IMR-90 (cell line): ENCODE measurements at regions not wholly inside any gene's neighbourhood (a gene's known extent, or its start where the extent isn't known, plus 50 kb on each side); places are given as distances from the start of the nearest gene placed in this dataset.

Source experiments
- ATAC-seq: fragments of 200-7000 bp; cut with Tn5 transposase; 2 replicates; pipeline ENCODE4 v1.9.1; 2020; ENCODE audit warnings: low read depth, mild to moderate bottlenecking, moderate library complexity
- BruUV-seq: library from RNA; stranded (reverse); fragments of 400-500 nt; replicated peaks from 2 replicates; lab custom pipeline; 2021; lab: Mats Ljungman, UMichigan
- CTCF ChIA-PET: fragments of 300-600 bp; formaldehyde crosslinking; extraction: SDS; loops from one replicate; lab custom pipeline; 2021; ENCODE audit warnings: antibody characterized with exemption; lab: Yijun Ruan, JAX
- POLR2A ChIA-PET: fragments of 300-600 bp; sonication (Branson Sonifier 250); formaldehyde crosslinking; loops from one replicate; lab custom pipeline; 2022; ENCODE audit warnings: antibody characterized with exemption; ENCODE audit not compliant: unreplicated experiment; lab: Charles Lee
- DNase-seq: peaks from one replicate; pipeline ENCODE4 v3.0.0; 2013
- H2AFZ ChIP-seq: replicated peaks from 2 replicates; pipeline ENCODE3; 2013; ENCODE audit warnings: low read length, mild to moderate bottlenecking; ENCODE audit not compliant: poor library complexity
- H2AK5ac ChIP-seq: 2 replicates; pipeline ENCODE4 v1.6.1; 2013; ENCODE audit warnings: low read depth, low read length, inconsistent platforms
- H2AK9ac ChIP-seq: replicated peaks from 2 replicates; pipeline ENCODE3; 2013; ENCODE audit warnings: mild to moderate bottlenecking, low read depth, low read length, moderate library complexity; ENCODE audit not compliant: poor library complexity
- H2BK120ac ChIP-seq: 2 replicates; pipeline ENCODE4 v1.6.1; 2013; ENCODE audit warnings: low read depth, low read length, inconsistent platforms
- H2BK15ac ChIP-seq: 3 replicates; pipeline ENCODE4 v1.6.1; 2013; ENCODE audit warnings: low read depth, low read length, inconsistent platforms
- H2BK20ac ChIP-seq: 2 replicates; pipeline ENCODE4 v1.6.1; 2013; ENCODE audit warnings: low read depth, mild to moderate bottlenecking, inconsistent platforms, low read length, moderate library complexity
- H2BK5ac ChIP-seq: 2 replicates; pipeline ENCODE4 v1.6.1; 2013; ENCODE audit warnings: mild to moderate bottlenecking, low read depth, low read length, inconsistent platforms; ENCODE audit not compliant: poor library complexity, severe bottlenecking
- H3K14ac ChIP-seq: replicated peaks from 2 replicates; pipeline ENCODE4 v1.6.1; 2013; ENCODE audit warnings: low read depth, low read length, inconsistent platforms
- H3K18ac ChIP-seq: 2 replicates; pipeline ENCODE4 v1.6.1; 2013; ENCODE audit warnings: low read depth, low read length, control low read depth
- H3K23ac ChIP-seq: 2 replicates; pipeline ENCODE4 v1.6.1; 2013; ENCODE audit warnings: low read depth, low read length, inconsistent platforms
- H3K27ac ChIP-seq: 2 replicates; pipeline ENCODE4 v1.5.1; 2013; ENCODE audit warnings: mild to moderate bottlenecking, control low read depth, low read length; ENCODE audit not compliant: insufficient read depth
- H3K27me3 ChIP-seq: 2 replicates; pipeline ENCODE4 v1.6.1; 2013; ENCODE audit warnings: low read length; ENCODE audit not compliant: control insufficient read depth, insufficient read depth
- H3K36me3 ChIP-seq: 2 replicates; pipeline ENCODE4 v1.6.1; 2013; ENCODE audit warnings: low read length, mixed read lengths; ENCODE audit not compliant: control insufficient read depth, insufficient read depth
- H3K4ac ChIP-seq: 2 replicates; pipeline ENCODE4 v1.6.1; 2013; ENCODE audit warnings: low read depth, low read length, inconsistent platforms
- H3K4me1 ChIP-seq: 2 replicates; pipeline ENCODE4 v1.6.1; 2013; ENCODE audit warnings: low read length, mixed read lengths; ENCODE audit not compliant: control insufficient read depth, insufficient read depth
- H3K4me2 ChIP-seq: 2 replicates; pipeline ENCODE4 v1.6.1; 2013; ENCODE audit warnings: low read depth, mild to moderate bottlenecking, control low read depth, low read length, moderate library complexity
- H3K4me3 ChIP-seq: 2 replicates; pipeline ENCODE4 v1.5.1; 2013; ENCODE audit warnings: low read depth, mild to moderate bottlenecking, control low read depth, low read length, moderate library complexity; ENCODE audit not compliant: insufficient read depth
- H3K56ac ChIP-seq: 2 replicates; pipeline ENCODE4 v1.6.1; 2013; ENCODE audit warnings: low read length, inconsistent platforms; ENCODE audit not compliant: insufficient read depth; ENCODE audit errors: extremely low read depth
- H3K79me1 ChIP-seq, 2 experiments: 2 replicates each; pipeline ENCODE4 v1.6.1; 2013; ENCODE audit warnings: low read length in 2 of 2, inconsistent platforms in 1 of 2, low read depth in 1 of 2
- H3K9ac ChIP-seq: 2 replicates; pipeline ENCODE4 v1.6.1; 2013; ENCODE audit warnings: low read depth, low read length, control low read depth
- H3K9me1 ChIP-seq: 2 replicates; pipeline ENCODE4 v1.6.1; 2013; ENCODE audit warnings: low read length, inconsistent platforms; ENCODE audit not compliant: insufficient read depth
- H3K9me3 ChIP-seq: 2 replicates; pipeline ENCODE4 v1.6.1; 2013; ENCODE audit warnings: low read length; ENCODE audit not compliant: control insufficient read depth, insufficient read depth
- H4K20me1 ChIP-seq: 2 replicates; pipeline ENCODE4 v1.6.1; 2013; ENCODE audit warnings: low read length, inconsistent platforms; ENCODE audit not compliant: insufficient read depth
- H4K5ac ChIP-seq: 2 replicates; pipeline ENCODE4 v1.6.1; 2013; ENCODE audit warnings: mild to moderate bottlenecking, low read depth, low read length, control low read depth
- H4K8ac ChIP-seq, 2 experiments: 2 replicates each; pipeline ENCODE4 v1.6.1; 2013; ENCODE audit warnings: low read depth in 2 of 2, low read length in 2 of 2, control low read depth in 1 of 2, inconsistent platforms in 1 of 2
- H4K91ac ChIP-seq: 2 replicates; pipeline ENCODE4 v1.6.1; 2013; ENCODE audit warnings: low read depth, low read length, inconsistent platforms; ENCODE audit not compliant: insufficient read depth
- BHLHE40 ChIP-seq: fragments of 150-350 bp; IDR thresholded peaks from 2 replicates; pipeline ENCODE4 v1.6.1; 2016; ENCODE audit warnings: mild to moderate bottlenecking, low read depth, low read length
- CEBPB ChIP-seq: IDR thresholded peaks from 2 replicates; pipeline ENCODE4 v1.6.1; 2012; ENCODE audit warnings: low read depth, low read length, improper control_type of control experiment
- CHD1 ChIP-seq: IDR thresholded peaks from 2 replicates; pipeline ENCODE4 v1.6.1; 2012; ENCODE audit warnings: low read depth, low read length, improper control_type of control experiment
- FOS ChIP-seq: fragments of 150-350 bp; IDR thresholded peaks from 2 replicates; pipeline ENCODE4 v1.6.1; 2016; ENCODE audit warnings: low read depth, low read length
- MAFK ChIP-seq: IDR thresholded peaks from 2 replicates; pipeline ENCODE4 v1.6.1; 2012; ENCODE audit warnings: low read depth, low read length, improper control_type of control experiment
- MAZ ChIP-seq: IDR thresholded peaks from 2 replicates; pipeline ENCODE4 v1.6.1; 2012; ENCODE audit warnings: low read depth, mild to moderate bottlenecking, low read length, improper control_type of control experiment, moderate library complexity, borderline replicate concordance
- MXI1 ChIP-seq: IDR thresholded peaks from 2 replicates; pipeline ENCODE4 v1.6.1; 2012; ENCODE audit warnings: low read depth, mild to moderate bottlenecking, low read length, moderate library complexity, borderline replicate concordance
- NFE2L2 ChIP-seq: fragments of 150-350 bp; IDR thresholded peaks from 2 replicates; pipeline ENCODE4 v1.6.1; 2016; ENCODE audit warnings: low read depth, mild to moderate bottlenecking, low read length
- POLR2A ChIP-seq: IDR thresholded peaks from 2 replicates; pipeline ENCODE4 v1.6.1; 2012; ENCODE audit warnings: mild to moderate bottlenecking, low read depth, low read length
- RAD21 ChIP-seq: IDR thresholded peaks from 2 replicates; pipeline ENCODE4 v1.6.1; 2012; ENCODE audit warnings: low read length, improper control_type of control experiment
- RCOR1 ChIP-seq: IDR thresholded peaks from 2 replicates; pipeline ENCODE4 v1.6.1; 2012; ENCODE audit warnings: mild to moderate bottlenecking, low read length, improper control_type of control experiment; ENCODE audit not compliant: insufficient replicate concordance
- RFX5 ChIP-seq: IDR thresholded peaks from 2 replicates; pipeline ENCODE4 v1.8.0; 2012; ENCODE audit warnings: low read depth, mild to moderate bottlenecking, low read length, moderate library complexity
- SMC3 ChIP-seq: fragments of 150-350 bp; IDR thresholded peaks from 2 replicates; pipeline ENCODE4 v1.6.1; 2016; ENCODE audit warnings: low read depth, mild to moderate bottlenecking, antibody characterized with exemption, low read length, moderate library complexity
- WGBS, 2 experiments: methylation state at CpG; one replicate each; pipeline versions ENCODE4 v1.1.5 to v1.1.7; 2013; ENCODE audit warnings: missing lambda C conversion rate in 2 of 2; ENCODE audit not compliant: insufficient read length in 1 of 2; ENCODE audit errors: extremely low coverage in 2 of 2; 5-methylcytosine and 5-hydroxymethylcytosine counted together
- dilution Hi-C: fragments of 300-500 bp; cut with HindIII; formaldehyde crosslinking; loops from one replicate; pipeline ENCODE4 v1.14.3; 2018; ENCODE audit warnings: low sequenced_read_pairs; ENCODE audit not compliant: unreplicated experiment
- in situ Hi-C: fragments of 300-500 bp; cut with MboI; formaldehyde crosslinking; loops from 3 replicates; pipeline ENCODE4 v1.14.3; 2019; ENCODE audit warnings: low sequenced_read_pairs, inconsistent platforms, mixed read lengths
- intact Hi-C: fragments of 100-400 bp; cut with micrococcal nuclease; formaldehyde crosslinking; loops from 2 replicates; pipeline ENCODE4 v1.10.0; 2022
- TF ChIP-seq, protein P1 (sequence below): fragments of 150-350 bp; IDR thresholded peaks from 2 replicates; pipeline ENCODE4 v1.6.1; 2016; ENCODE audit warnings: low read depth, mild to moderate bottlenecking, low read length, moderate library complexity, borderline replicate concordance
- TF ChIP-seq, protein P2 (sequence below): fragments of 150-350 bp; IDR thresholded peaks from 2 replicates; pipeline ENCODE4 v1.6.1; 2017; ENCODE audit warnings: mild to moderate bottlenecking, antibody characterized with exemption, low read length, low read depth
- TF ChIP-seq, protein P3 (sequence below): conservative IDR thresholded peaks from 2 replicates; pipeline ENCODE4 v1.5.1; 2012; ENCODE audit warnings: mild to moderate bottlenecking, low read depth, low read length, improper control_type of control experiment

DNA sequence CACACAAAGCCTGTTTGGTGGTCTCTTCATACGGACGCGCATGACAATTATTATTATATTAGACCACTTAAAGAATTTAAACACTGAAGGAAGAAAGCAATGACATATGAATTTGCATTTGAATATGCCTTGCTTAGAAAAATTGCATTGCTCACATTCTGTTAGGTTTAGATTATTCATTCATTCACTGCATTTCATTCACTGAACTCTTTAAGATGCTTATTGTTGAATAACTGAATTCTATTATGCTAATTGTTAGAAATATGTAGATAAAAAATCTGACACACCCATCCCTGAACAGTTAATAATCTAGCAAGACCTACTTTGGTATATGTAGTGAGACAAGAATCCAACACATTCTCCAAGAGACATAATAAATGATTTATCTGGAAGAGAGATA is 94.4 kb upstream of the PEX5L start:
- Histone ChIP-seq H3K18ac (no peak overlapping the region), H2AK5ac (no peak overlapping the region), H3K56ac (no peak overlapping the region), H2BK15ac (no peak overlapping the region), H4K8ac (no peak overlapping the region), H2BK120ac (no peak overlapping the region), H3K9me1 (no peaks in the 10 kb centered on the region), H2BK20ac (no peak overlapping the region), H3K9me3 (peaks cover 3% of the 10 kb centered on the region; the same call in 1 of the 2 replicates), H3K14ac (no peak overlapping the region), H3K4ac (no peak overlapping the region), H3K4me2 (no peak overlapping the region), H2AFZ (no peak overlapping the region), H3K36me3 (no peaks in the 10 kb centered on the region), H4K91ac (no peak overlapping the region), H3K4me1 (no peaks in the 10 kb centered on the region), H3K23ac (no peak overlapping the region), H3K4me3 (no peak overlapping the region), H3K79me1 (no peaks in the 10 kb centered on the region), H4K20me1 (no peaks in the 10 kb centered on the region), H3K9ac (no peak overlapping the region), H4K5ac (no peak overlapping the region), H3K27ac (no peak overlapping the region), H2AK9ac (no peak overlapping the region), H3K27me3 (no peaks in the 10 kb centered on the region), H2BK5ac (no peak overlapping the region)
- DNase-seq (no peak), ATAC-seq (no peak)
- dilution Hi-C loops (no loop called here), intact Hi-C loops (no loop called here), in situ Hi-C loops (no loop called here)
- ChIA-PET POLR2A (no interaction called here), CTCF (no interaction called here)
- BruUV-seq, result no TSS peak
- TF ChIP-seq RFX5, result no peak
- TF ChIP-seq MAZ, result no peak
- TF ChIP-seq, protein P1, sequence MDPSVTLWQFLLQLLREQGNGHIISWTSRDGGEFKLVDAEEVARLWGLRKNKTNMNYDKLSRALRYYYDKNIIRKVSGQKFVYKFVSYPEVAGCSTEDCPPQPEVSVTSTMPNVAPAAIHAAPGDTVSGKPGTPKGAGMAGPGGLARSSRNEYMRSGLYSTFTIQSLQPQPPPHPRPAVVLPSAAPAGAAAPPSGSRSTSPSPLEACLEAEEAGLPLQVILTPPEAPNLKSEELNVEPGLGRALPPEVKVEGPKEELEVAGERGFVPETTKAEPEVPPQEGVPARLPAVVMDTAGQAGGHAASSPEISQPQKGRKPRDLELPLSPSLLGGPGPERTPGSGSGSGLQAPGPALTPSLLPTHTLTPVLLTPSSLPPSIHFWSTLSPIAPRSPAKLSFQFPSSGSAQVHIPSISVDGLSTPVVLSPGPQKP, result no peak
- no peak for TF ChIP-seq RCOR1
- no peak for TF ChIP-seq MAFK
- TF ChIP-seq NFE2L2, result no peak
- no peak for TF ChIP-seq FOS
- no peak for TF ChIP-seq CHD1
- TF ChIP-seq CEBPB, result no peak
- TF ChIP-seq RAD21, result no peak
- TF ChIP-seq SMC3, result no peak
- TF ChIP-seq, protein P2, sequence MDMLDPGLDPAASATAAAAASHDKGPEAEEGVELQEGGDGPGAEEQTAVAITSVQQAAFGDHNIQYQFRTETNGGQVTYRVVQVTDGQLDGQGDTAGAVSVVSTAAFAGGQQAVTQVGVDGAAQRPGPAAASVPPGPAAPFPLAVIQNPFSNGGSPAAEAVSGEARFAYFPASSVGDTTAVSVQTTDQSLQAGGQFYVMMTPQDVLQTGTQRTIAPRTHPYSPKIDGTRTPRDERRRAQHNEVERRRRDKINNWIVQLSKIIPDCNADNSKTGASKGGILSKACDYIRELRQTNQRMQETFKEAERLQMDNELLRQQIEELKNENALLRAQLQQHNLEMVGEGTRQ, result no peak
- TF ChIP-seq POLR2A, result no peak
- no peak for TF ChIP-seq MXI1
- TF ChIP-seq, protein P3, sequence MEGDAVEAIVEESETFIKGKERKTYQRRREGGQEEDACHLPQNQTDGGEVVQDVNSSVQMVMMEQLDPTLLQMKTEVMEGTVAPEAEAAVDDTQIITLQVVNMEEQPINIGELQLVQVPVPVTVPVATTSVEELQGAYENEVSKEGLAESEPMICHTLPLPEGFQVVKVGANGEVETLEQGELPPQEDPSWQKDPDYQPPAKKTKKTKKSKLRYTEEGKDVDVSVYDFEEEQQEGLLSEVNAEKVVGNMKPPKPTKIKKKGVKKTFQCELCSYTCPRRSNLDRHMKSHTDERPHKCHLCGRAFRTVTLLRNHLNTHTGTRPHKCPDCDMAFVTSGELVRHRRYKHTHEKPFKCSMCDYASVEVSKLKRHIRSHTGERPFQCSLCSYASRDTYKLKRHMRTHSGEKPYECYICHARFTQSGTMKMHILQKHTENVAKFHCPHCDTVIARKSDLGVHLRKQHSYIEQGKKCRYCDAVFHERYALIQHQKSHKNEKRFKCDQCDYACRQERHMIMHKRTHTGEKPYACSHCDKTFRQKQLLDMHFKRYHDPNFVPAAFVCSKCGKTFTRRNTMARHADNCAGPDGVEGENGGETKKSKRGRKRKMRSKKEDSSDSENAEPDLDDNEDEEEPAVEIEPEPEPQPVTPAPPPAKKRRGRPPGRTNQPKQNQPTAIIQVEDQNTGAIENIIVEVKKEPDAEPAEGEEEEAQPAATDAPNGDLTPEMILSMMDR, result no peak
- no peak for TF ChIP-seq BHLHE40
- WGBS, 2 experiments, result no CpG with 5 or more reads among the region's 3 CpGs
